ENCODE measurements at regions not wholly inside any gene's neighbourhood (a gene's known extent, or its start where the extent isn't known, plus 50 kb on each side); places are given as distances from the start of the nearest gene placed in this dataset.

DNA sequence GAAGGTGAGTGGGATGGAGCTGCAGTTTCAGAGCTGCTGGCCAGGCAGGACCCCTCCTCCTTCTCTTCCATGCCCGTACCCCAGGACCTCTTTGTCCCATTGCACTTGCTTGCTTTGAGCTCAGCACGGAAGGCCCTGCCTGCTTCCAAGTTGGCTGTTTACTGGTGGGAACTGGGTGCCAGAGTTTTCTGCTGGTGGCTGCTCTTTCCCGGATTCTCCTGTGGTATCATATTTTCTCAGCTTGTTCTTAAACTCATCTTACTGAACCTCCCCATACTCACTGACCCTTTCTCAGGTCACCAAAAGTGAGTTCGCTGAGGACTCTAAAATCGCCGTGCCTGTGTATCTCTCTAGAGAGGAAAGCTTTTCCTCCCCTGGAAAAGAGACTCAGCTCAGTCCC, 297.7 kb upstream of the TNP1 start:
- intact Hi-C loops (cut with DNase I): loop anchor here in 1 of 10 donors (10.0 kb wide), 1 partner anchor 557 kb away; no protein-coding TSS in a partner anchor
- Histone ChIP-seq H3K27ac (no peak overlapping the region), H3K36me3 (no peaks in the 10 kb centered on the region), H3K4me3 (no peak overlapping the region), H3K27me3 (peaks cover 0 to 82% (median 0%) of the 10 kb centered on the region in 7 donors), H3K4me1 (peaks cover 0 to 24% (median 9%) of the 10 kb centered on the region in 9 donors), H3K9me3 (no peaks in the 10 kb centered on the region)
- TF ChIP-seq, protein P1, sequence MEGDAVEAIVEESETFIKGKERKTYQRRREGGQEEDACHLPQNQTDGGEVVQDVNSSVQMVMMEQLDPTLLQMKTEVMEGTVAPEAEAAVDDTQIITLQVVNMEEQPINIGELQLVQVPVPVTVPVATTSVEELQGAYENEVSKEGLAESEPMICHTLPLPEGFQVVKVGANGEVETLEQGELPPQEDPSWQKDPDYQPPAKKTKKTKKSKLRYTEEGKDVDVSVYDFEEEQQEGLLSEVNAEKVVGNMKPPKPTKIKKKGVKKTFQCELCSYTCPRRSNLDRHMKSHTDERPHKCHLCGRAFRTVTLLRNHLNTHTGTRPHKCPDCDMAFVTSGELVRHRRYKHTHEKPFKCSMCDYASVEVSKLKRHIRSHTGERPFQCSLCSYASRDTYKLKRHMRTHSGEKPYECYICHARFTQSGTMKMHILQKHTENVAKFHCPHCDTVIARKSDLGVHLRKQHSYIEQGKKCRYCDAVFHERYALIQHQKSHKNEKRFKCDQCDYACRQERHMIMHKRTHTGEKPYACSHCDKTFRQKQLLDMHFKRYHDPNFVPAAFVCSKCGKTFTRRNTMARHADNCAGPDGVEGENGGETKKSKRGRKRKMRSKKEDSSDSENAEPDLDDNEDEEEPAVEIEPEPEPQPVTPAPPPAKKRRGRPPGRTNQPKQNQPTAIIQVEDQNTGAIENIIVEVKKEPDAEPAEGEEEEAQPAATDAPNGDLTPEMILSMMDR (IDR thresholded peaks at IDR 0.05): no peak
- no peak for DNase-seq
- no peak for ATAC-seq
- 96 to 99% methylated on average over 6 of the region's 6 CpGs for WGBS, 2 donors

DNA sequence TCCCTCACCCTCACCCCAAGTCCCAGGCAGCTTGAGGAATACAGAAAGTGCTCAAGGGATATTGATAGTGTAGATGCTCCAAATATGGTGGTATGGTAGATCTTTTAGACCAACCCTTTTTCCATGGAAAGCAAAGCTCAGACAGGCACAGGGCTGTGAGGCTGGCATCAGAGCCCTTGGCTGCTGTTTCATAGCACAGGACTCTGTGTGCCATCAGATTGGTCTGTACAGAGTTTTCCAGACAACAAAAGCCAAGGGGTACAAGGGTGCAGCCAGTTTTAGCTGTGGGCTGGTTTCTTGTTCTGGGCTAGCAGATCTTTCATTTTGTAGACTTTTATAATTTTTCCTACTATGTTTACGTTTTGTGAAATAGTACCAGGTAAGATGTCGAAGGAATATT, 296.9 kb upstream of the TNP1 start:
- Histone ChIP-seq H3K36me3 (no peaks in the 10 kb centered on the region), H3K4me1 (peaks cover 0 to 16% (median 9%) of the 10 kb centered on the region in 9 donors), H3K9me3 (no peaks in the 10 kb centered on the region), H3K27ac (no peak overlapping the region), H3K4me3 (no peak overlapping the region), H3K27me3 (peaks cover 0 to 78% (median 0%) of the 10 kb centered on the region in 7 donors)
- DNase-seq: no peak
- WGBS, 2 donors: 94 to 97% methylated on average over 2 of the region's 2 CpGs
- ATAC-seq: no peak
- intact Hi-C loops (cut with DNase I): loop anchor here in 1 of 10 donors (10.0 kb wide), 1 partner anchor 558 kb away; no protein-coding TSS in a partner anchor
- TF ChIP-seq, protein P1 (IDR thresholded peaks at IDR 0.05): no peak

DNA sequence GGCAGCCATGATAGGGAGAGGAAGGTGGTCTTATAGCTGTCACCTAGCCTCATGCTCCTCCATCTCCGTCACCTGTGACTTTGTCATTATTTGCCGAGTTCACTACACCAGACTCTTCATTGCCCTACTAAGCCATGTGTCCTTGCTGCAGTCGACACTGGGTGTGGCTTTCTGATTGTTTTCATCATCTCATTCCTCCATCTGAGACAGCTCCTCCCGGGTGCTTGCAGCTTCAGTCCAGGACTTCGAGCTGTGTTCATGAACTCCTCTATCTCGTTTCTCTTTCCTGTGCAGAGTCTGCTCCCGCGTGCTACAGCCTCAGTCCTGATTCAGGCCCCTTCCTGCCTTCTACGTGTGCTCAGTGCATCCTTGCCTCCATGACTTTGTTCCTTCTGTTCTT, 295.1 kb upstream of the TNP1 start:
- intact Hi-C loops (cut with DNase I): loop anchor here in 1 of 10 donors (10.0 kb wide), 1 partner anchor 560 kb away; no protein-coding TSS in a partner anchor
- no peaks in the 10 kb centered on the region for H3K9me3 ChIP-seq
- peaks cover 0 to 89% (median 0%) of the 10 kb centered on the region in 7 donors for H3K27me3 ChIP-seq
- H3K36me3 ChIP-seq: no peaks in the 10 kb centered on the region
- H3K27ac ChIP-seq: no peak overlapping the region
- WGBS, 2 donors: 74 to 81% methylated on average over 9 of the region's 9 CpGs
- DNase-seq (no peak), ATAC-seq (no peak)
- no peak overlapping the region for H3K4me3 ChIP-seq
- H3K4me1 ChIP-seq: no peaks in the 10 kb centered on the region
- TF ChIP-seq, protein P1 (IDR thresholded peaks at IDR 0.05): no peak

DNA sequence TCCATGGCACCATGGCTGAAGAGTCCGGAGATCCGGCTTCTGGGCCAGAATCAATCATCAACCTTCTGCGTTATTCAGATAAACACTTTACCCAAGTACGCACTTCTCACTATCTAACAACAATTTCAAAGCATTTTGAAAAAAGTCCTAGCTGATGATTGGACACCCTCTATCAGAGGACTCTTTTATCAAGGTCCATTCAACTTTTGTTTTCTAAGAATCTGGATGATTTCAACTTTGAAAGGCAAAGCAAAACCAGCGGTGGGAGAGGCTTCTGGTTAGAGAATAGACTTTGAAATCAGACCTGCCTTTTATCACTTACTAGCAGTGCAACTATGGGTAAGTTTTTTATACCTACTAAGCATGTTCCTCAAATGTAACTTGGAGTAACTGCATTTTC, 293.6 kb upstream of the TNP1 start:
- no peaks in the 10 kb centered on the region for H3K36me3 ChIP-seq
- H3K4me1 ChIP-seq: no peaks in the 10 kb centered on the region
- intact Hi-C loops (cut with DNase I): loop anchor here in 1 of 10 donors (10.0 kb wide), 1 partner anchor 561 kb away; no protein-coding TSS in a partner anchor
- WGBS, 2 donors: 45 to 74% methylated on average over 5 of the region's 5 CpGs
- H3K27me3 ChIP-seq: peaks cover 0 to 84% (median 0%) of the 10 kb centered on the region in 7 donors
- DNase-seq: no peak
- no peak overlapping the region for H3K4me3 ChIP-seq
- TF ChIP-seq, protein P1 (IDR thresholded peaks at IDR 0.05): no peak
- H3K27ac ChIP-seq: no peak overlapping the region
- no peak for ATAC-seq
- no peaks in the 10 kb centered on the region for H3K9me3 ChIP-seq
